Neural cell (in vitro differentiated cells): ENCODE measurements at regions not wholly inside any gene's neighbourhood (a gene's known extent, or its start where the extent isn't known, plus 50 kb on each side); places are given as distances from the start of the nearest gene placed in this dataset.

Source experiments
- H2AFZ ChIP-seq: fragments of 200-600, 300-800 bp; sonication (generic), shearing (Covaris generic); 2 replicates; pipeline ENCODE4 v1.6.0; 2014; ENCODE audit warnings: low read depth, mild to moderate bottlenecking, antibody characterized with exemption, low read length, moderate library complexity
- H3F3A ChIP-seq: fragments of 200-600 bp; shearing (Covaris generic); 2 replicates; pipeline ENCODE4 v1.6.1; 2016; ENCODE audit warnings: mild to moderate bottlenecking, moderate library complexity, mixed read lengths, antibody characterized with exemption, low read length; ENCODE audit not compliant: insufficient read depth, poor library complexity, severe bottlenecking
- H3K27ac ChIP-seq: fragments of 200-600, 300-800 bp; sonication (generic), shearing (Covaris generic); 2 replicates; pipeline ENCODE4 v1.5.1; 2014; ENCODE audit warnings: mild to moderate bottlenecking, low read length, moderate library complexity
- H3K27me3 ChIP-seq: fragments of 300-800, 200-600 bp; sonication (generic), shearing (Covaris generic); 2 replicates; pipeline ENCODE4 v1.6.0; 2014; ENCODE audit warnings: mild to moderate bottlenecking, low read depth, low read length, moderate library complexity; ENCODE audit not compliant: insufficient read depth
- H3K36me3 ChIP-seq: fragments of 300-800, 200-600 bp; sonication (generic), shearing (Covaris generic); 2 replicates; pipeline ENCODE4 v1.5.1; 2014; ENCODE audit warnings: mild to moderate bottlenecking, antibody characterized with exemption, low read length, moderate library complexity; ENCODE audit not compliant: insufficient read depth
- H3K4me2 ChIP-seq: fragments of 300-800, 200-600 bp; sonication (generic), shearing (Covaris generic); 2 replicates; pipeline ENCODE4 v1.6.0; 2014; ENCODE audit warnings: mild to moderate bottlenecking, low read length
- H3K4me3 ChIP-seq: fragments of 300-800, 200-600 bp; sonication (generic), shearing (Covaris generic); 2 replicates; pipeline ENCODE4 v1.5.1; 2014; ENCODE audit warnings: mild to moderate bottlenecking, low read length, moderate library complexity
- H3K79me2 ChIP-seq: fragments of 200-600 bp; shearing (Covaris generic); replicated peaks from 2 replicates; pipeline ENCODE4 v1.6.0; 2014; ENCODE audit warnings: mild to moderate bottlenecking, low read length, moderate library complexity; ENCODE audit not compliant: insufficient read depth
- H3K9ac ChIP-seq: fragments of 300-800, 200-600 bp; sonication (generic), shearing (Covaris generic); 2 replicates; pipeline ENCODE4 v1.6.1; 2016; ENCODE audit warnings: mild to moderate bottlenecking, low read length, mixed read lengths
- H3K9me2 ChIP-seq: fragments of 200-600 bp; shearing (Covaris generic); 2 replicates; pipeline ENCODE4 v1.6.1; 2016; ENCODE audit warnings: mild to moderate bottlenecking, low read length, mixed read lengths; ENCODE audit not compliant: insufficient read depth
- H3K9me3 ChIP-seq: fragments of 200-600, 300-800 bp; sonication (generic), shearing (Covaris generic); 2 replicates; pipeline ENCODE4 v1.6.1; 2016; ENCODE audit warnings: mild to moderate bottlenecking, mixed run types, low read length, moderate library complexity, mixed read lengths
- H4K20me1 ChIP-seq: fragments of 200-600 bp; shearing (Covaris generic); 2 replicates; pipeline ENCODE4 v1.6.1; 2016; ENCODE audit warnings: mild to moderate bottlenecking, mixed run types; ENCODE audit not compliant: insufficient read depth
- EP300 ChIP-seq: fragments of 450-650 bp; conservative IDR thresholded peaks from 2 replicates; pipeline ENCODE4 v1.6.1; 2014; ENCODE audit warnings: antibody characterized with exemption, mild to moderate bottlenecking, moderate library complexity; ENCODE audit not compliant: poor library complexity, severe bottlenecking
- EZH2 ChIP-seq: fragments of 200-600, 300-800 bp; shearing (Covaris generic), sonication (generic); IDR thresholded peaks from 2 replicates; pipeline ENCODE4 v1.6.1; 2014; ENCODE audit warnings: antibody characterized with exemption, low read length, borderline replicate concordance, mild to moderate bottlenecking; ENCODE audit not compliant: insufficient read depth, poor library complexity, severe bottlenecking
- MXI1 ChIP-seq: fragments of 450-650 bp; conservative IDR thresholded peaks from 2 replicates; pipeline ENCODE4 v1.6.1; 2014; ENCODE audit warnings: antibody characterized with exemption, mild to moderate bottlenecking; ENCODE audit not compliant: poor library complexity, severe bottlenecking
- POLR2AphosphoS5 ChIP-seq: IDR thresholded peaks from 2 replicates; pipeline ENCODE4 v1.6.1; 2012
- RAD21 ChIP-seq: fragments of 450-650 bp; conservative IDR thresholded peaks from 2 replicates; pipeline ENCODE4 v1.6.1; 2014; ENCODE audit warnings: antibody characterized with exemption, mild to moderate bottlenecking, moderate library complexity
- SMC3 ChIP-seq: fragments of 450-650 bp; conservative IDR thresholded peaks from 2 replicates; pipeline ENCODE4 v1.6.1; 2014; ENCODE audit warnings: antibody characterized with exemption, mild to moderate bottlenecking, moderate library complexity; ENCODE audit not compliant: poor library complexity
- TAF1 ChIP-seq: IDR thresholded peaks from 2 replicates; pipeline ENCODE4 v1.6.1; 2012; ENCODE audit warnings: low read depth
- TF ChIP-seq, protein P1 (sequence below): IDR thresholded peaks from 2 replicates; pipeline ENCODE4 v1.6.1; 2012; ENCODE audit warnings: borderline replicate concordance
- TF ChIP-seq, protein P2 (sequence below): fragments of 450-650 bp; IDR thresholded peaks from 2 replicates; pipeline ENCODE4 v1.5.1; 2014; ENCODE audit warnings: antibody characterized with exemption, mild to moderate bottlenecking, moderate library complexity; ENCODE audit not compliant: poor library complexity, severe bottlenecking

DNA sequence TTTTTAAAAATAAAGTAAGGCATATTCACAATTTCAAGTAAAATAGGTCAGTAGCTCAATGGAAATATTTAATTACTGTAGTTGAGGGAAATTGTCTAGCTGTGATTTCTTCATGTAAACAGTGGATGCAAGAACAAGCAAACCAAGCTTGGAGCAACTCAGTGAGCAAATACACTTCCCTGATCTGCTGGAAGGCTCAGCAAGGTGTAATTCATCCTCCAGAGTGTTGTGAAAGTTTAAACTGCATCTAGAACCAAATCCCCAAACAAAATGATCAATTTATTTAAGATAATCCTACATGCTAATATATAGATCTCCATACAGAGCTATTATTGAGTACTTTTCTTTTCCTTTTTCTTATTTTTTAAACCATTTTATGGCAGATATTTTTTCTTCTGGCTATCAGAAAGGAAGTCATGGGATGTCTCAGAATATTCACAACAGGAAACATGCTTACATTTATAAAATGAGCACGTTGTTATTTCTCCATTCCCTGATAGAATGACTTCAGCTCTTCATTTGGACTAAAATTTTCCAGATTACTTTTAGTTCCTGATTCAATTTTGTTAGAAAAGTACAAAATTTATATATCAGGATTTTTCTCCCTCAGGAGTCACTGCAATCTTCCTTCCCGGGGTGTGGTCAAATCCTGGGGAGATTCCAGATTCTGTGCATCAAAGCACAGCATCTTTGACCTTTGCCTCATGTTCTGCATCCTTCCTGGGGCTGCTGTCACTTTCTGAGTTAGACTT is 219.2 kb upstream of the ELL2 start:
- Histone ChIP-seq H3K9me2 (no peaks in the 10 kb centered on the region), H3K27me3 (no peaks in the 10 kb centered on the region), H3K9ac (no peak overlapping the region), H3K4me2 (no peak overlapping the region), H3K4me3 (no peak overlapping the region), H2AFZ (no peak overlapping the region), H3K27ac (no peak overlapping the region), H3K36me3 (no peaks in the 10 kb centered on the region), H4K20me1 (no peaks in the 10 kb centered on the region), H3F3A (no peaks in the 10 kb centered on the region), H3K79me2 (no peaks in the 10 kb centered on the region), H3K9me3 (no peaks in the 10 kb centered on the region)
- TF ChIP-seq, protein P1, sequence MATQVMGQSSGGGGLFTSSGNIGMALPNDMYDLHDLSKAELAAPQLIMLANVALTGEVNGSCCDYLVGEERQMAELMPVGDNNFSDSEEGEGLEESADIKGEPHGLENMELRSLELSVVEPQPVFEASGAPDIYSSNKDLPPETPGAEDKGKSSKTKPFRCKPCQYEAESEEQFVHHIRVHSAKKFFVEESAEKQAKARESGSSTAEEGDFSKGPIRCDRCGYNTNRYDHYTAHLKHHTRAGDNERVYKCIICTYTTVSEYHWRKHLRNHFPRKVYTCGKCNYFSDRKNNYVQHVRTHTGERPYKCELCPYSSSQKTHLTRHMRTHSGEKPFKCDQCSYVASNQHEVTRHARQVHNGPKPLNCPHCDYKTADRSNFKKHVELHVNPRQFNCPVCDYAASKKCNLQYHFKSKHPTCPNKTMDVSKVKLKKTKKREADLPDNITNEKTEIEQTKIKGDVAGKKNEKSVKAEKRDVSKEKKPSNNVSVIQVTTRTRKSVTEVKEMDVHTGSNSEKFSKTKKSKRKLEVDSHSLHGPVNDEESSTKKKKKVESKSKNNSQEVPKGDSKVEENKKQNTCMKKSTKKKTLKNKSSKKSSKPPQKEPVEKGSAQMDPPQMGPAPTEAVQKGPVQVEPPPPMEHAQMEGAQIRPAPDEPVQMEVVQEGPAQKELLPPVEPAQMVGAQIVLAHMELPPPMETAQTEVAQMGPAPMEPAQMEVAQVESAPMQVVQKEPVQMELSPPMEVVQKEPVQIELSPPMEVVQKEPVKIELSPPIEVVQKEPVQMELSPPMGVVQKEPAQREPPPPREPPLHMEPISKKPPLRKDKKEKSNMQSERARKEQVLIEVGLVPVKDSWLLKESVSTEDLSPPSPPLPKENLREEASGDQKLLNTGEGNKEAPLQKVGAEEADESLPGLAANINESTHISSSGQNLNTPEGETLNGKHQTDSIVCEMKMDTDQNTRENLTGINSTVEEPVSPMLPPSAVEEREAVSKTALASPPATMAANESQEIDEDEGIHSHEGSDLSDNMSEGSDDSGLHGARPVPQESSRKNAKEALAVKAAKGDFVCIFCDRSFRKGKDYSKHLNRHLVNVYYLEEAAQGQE = no peak
- no peak for TF ChIP-seq TAF1
- TF ChIP-seq RAD21 = no peak
- TF ChIP-seq EP300 = no peak
- no peak for TF ChIP-seq EZH2
- TF ChIP-seq POLR2AphosphoS5 = no peak
- no peak for TF ChIP-seq SMC3

DNA sequence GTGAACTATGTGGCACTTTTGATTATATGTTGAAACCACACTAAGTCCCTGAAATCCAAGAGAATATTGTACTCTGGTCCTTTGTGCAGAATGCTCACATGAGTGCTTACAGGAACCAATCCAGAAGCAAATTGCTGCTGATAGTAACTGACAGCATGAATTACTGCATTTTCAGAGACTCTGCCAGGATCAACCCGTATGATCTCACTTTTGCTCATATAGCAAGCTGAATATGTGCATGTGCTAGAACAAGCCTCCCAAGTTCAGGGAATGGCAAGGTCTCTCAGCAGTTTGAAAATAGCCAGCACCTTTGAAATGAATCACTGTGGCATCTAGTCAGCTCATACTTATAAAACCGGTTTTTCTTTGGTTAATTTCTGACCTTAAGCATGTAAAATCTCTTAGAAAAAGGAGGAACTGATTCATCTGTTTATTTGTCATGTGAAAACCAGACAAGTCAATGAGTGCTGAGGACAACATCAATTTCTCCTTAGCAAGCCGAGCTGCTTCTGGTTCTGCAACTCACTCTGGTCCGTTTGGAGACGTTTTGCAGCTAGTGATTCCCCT is 215.7 kb upstream of the ELL2 start:
- no peak overlapping the region for H3K4me3 ChIP-seq
- H3K27me3 ChIP-seq = no peaks in the 10 kb centered on the region
- H3F3A ChIP-seq = no peaks in the 10 kb centered on the region
- no peaks in the 10 kb centered on the region for H3K36me3 ChIP-seq
- no peak for TF ChIP-seq SMC3
- TF ChIP-seq, protein P1 = no peak
- TF ChIP-seq POLR2AphosphoS5 = no peak
- no peak for TF ChIP-seq TAF1
- no peak for TF ChIP-seq EZH2
- TF ChIP-seq MXI1 = no peak
- TF ChIP-seq RAD21 = no peak
- TF ChIP-seq, protein P2, sequence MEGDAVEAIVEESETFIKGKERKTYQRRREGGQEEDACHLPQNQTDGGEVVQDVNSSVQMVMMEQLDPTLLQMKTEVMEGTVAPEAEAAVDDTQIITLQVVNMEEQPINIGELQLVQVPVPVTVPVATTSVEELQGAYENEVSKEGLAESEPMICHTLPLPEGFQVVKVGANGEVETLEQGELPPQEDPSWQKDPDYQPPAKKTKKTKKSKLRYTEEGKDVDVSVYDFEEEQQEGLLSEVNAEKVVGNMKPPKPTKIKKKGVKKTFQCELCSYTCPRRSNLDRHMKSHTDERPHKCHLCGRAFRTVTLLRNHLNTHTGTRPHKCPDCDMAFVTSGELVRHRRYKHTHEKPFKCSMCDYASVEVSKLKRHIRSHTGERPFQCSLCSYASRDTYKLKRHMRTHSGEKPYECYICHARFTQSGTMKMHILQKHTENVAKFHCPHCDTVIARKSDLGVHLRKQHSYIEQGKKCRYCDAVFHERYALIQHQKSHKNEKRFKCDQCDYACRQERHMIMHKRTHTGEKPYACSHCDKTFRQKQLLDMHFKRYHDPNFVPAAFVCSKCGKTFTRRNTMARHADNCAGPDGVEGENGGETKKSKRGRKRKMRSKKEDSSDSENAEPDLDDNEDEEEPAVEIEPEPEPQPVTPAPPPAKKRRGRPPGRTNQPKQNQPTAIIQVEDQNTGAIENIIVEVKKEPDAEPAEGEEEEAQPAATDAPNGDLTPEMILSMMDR = no peak
- TF ChIP-seq EP300 = no peak
- H3K9me3 ChIP-seq = no peaks in the 10 kb centered on the region
- H3K27ac ChIP-seq = no peak overlapping the region
- no peak overlapping the region for H3K9ac ChIP-seq
- H4K20me1 ChIP-seq = no peaks in the 10 kb centered on the region
- H3K9me2 ChIP-seq = no peaks in the 10 kb centered on the region
- no peak overlapping the region for H2AFZ ChIP-seq
- no peaks in the 10 kb centered on the region for H3K79me2 ChIP-seq
- H3K4me2 ChIP-seq = no peak overlapping the region
